ENCODE measurements at regions not wholly inside any gene's neighbourhood (a gene's known extent, or its start where the extent isn't known, plus 50 kb on each side); places are given as distances from the start of the nearest gene placed in this dataset.

DNA sequence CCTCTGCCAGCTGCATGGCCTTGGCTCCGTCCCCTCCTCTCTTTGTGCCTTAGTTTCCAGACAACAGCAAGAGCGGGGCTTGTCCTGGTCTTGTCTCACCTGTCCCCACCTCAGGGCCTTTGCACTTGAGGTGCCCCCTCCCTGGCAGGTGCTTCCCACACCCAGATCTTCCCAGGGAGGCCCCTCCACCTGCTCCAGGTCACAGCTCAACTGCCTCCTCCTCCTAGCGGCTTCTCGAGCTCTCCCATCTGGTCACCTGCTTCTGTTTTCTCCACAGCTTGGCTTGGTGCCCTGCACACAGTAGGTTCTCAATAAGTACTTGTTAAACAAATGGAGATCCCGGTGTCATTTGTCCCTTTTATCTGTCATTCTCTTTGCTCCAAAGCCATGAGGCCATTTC lies 64.3 kb upstream of the ZNF716 start:
- no peak for DNase-seq (ENCODE audit: insufficient read length, low spot score)
- no peak for FAIRE-seq
- no peak for TF ChIP-seq CTCF (IDR thresholded peaks at IDR 0.05; ENCODE audit: insufficient read depth, missing control alignments)

DNA sequence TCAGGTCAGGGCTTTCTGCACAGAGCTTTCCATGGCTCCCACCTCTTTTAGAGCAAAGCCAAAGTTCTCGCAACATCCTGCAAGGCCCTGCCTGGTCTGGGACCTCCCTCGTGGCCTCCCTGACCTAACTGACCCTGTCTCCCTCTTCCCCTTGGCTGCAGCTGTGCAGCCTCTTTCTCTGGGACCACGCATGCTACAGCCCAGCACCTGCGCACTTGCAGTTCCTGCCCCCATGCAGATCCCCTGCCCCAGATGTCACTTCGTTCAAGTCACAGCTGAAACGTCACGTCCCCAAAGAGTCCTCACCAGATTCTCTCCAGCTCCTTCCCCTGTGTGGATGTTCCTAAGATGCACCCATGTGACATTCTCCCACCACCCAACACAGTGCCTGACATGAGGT lies 61.2 kb upstream of the ZNF716 start:
- no peak for TF ChIP-seq CTCF (IDR thresholded peaks at IDR 0.05; ENCODE audit: insufficient read depth, missing control alignments)
- no peak for FAIRE-seq
- no peak for DNase-seq (ENCODE audit: insufficient read length, low spot score)

GRCh38 chr7:57398548-57398947 lies 51.4 kb upstream of the ZNF716 start:
- DNase-seq (ENCODE audit: insufficient read length, low spot score), result no peak
- TF ChIP-seq CTCF (IDR thresholded peaks at IDR 0.05; ENCODE audit: insufficient read depth, missing control alignments), result no peak
- FAIRE-seq, result no peak

GRCh38 chr7:57399251-57399940 lies 50.6 kb upstream of the ZNF716 start:
- FAIRE-seq (no peak), DNase-seq (ENCODE audit: insufficient read length, low spot score) (no peak)
- no peak for TF ChIP-seq CTCF (IDR thresholded peaks at IDR 0.05; ENCODE audit: insufficient read depth, missing control alignments)

GRCh38 chr7:57399972-57400371 lies 50.0 kb upstream of the ZNF716 start:
- no peak for DNase-seq (ENCODE audit: insufficient read length, low spot score)
- FAIRE-seq, result no peak
- TF ChIP-seq CTCF (IDR thresholded peaks at IDR 0.05; ENCODE audit: insufficient read depth, missing control alignments), result no peak

Data from D721Med (cell line).